ENCODE measurements at regions not wholly inside any gene's neighbourhood (a gene's known extent, or its start where the extent isn't known, plus 50 kb on each side); places are given as distances from the start of the nearest gene placed in this dataset.

GRCh38 chr12:27879708-27880107 is 92.8 kb downstream of the PTHLH start:
- Histone ChIP-seq H3K9ac (no peak overlapping the region), H3K27ac (ENCODE audit: low read depth in 2 of 2, low read length in 1 of 2) (no peak overlapping the region), H3K36me3 (replicated peaks in 1 of 2; ENCODE audit: control insufficient read depth in 1 of 2, insufficient read depth in 2 of 2, low read length in 1 of 2) (no peaks in the 10 kb centered on the region), H3F3A (replicated peaks; ENCODE audit: insufficient read depth) (peaks cover 3% of the 10 kb centered on the region), H3K9me2 (no peaks in the 10 kb centered on the region), H3K9me3 (no peaks in the 10 kb centered on the region; the same call in 1 of the 2 replicates), H4K20me1 (ENCODE audit: insufficient read depth) (no peaks in the 10 kb centered on the region), H3K27me3 (ENCODE audit: insufficient read depth) (no peaks in the 10 kb centered on the region), H3K4me1 (ENCODE audit: control insufficient read depth in 1 of 2, insufficient read depth in 2 of 2, low read depth in 1 of 2, low read length in 1 of 2) (no peaks in the 10 kb centered on the region), H3K4me2 (no peak overlapping the region), H2AFZ (ENCODE audit: low read depth) (no peak overlapping the region), H3K79me2 (ENCODE audit: insufficient read depth) (no peaks in the 10 kb centered on the region), H3K4me3 (ENCODE audit: low read depth in 2 of 2, low read length in 1 of 2) (no peak overlapping the region)
- ChIA-PET CTCF (no interaction called here), POLR2A (no interaction called here)
- DNase-seq = no peak
- TF ChIP-seq MAX (IDR thresholded peaks at IDR 0.05; ENCODE audit: low read depth) (no peak), YY1 (IDR thresholded peaks at IDR 0.05; ENCODE audit: low read depth) (no peak), RCOR1 (IDR thresholded peaks at IDR 0.05; ENCODE audit: low read length) (no peak), FOXM1 (IDR thresholded peaks at IDR 0.05; ENCODE audit: low read depth) (no peak), TEAD4 (IDR thresholded peaks at IDR 0.05; ENCODE audit: borderline replicate concordance, insufficient read depth) (no peak), TCF12 (IDR thresholded peaks at IDR 0.05) (no peak), FOXJ3 (CRISPR knock-in tag; IDR thresholded peaks at IDR 0.05) (no peak), NFIC (IDR thresholded peaks at IDR 0.05; ENCODE audit: borderline replicate concordance) (no peak), MXI1 (IDR thresholded peaks at IDR 0.05; ENCODE audit: low read depth, low read length) (no peak), ZBTB33 (IDR thresholded peaks at IDR 0.05; ENCODE audit: borderline replicate concordance, low read depth) (no peak), SIN3A (IDR thresholded peaks at IDR 0.05; ENCODE audit: borderline replicate concordance, low read depth, low read length) (no peak), CHD2 (IDR thresholded peaks at IDR 0.05; ENCODE audit: low read length, partially characterized antibody) (no peak), POLR2AphosphoS5 (IDR thresholded peaks at IDR 0.05; ENCODE audit: low read depth, low read length) (no peak), TAF1 (IDR thresholded peaks at IDR 0.05; ENCODE audit: borderline replicate concordance, low read depth, low read length) (no peak), EP300 (IDR thresholded peaks at IDR 0.05; ENCODE audit: borderline replicate concordance in 1 of 2, low read depth in 1 of 2, low read length in 1 of 2) (no peak)
- TF ChIP-seq, protein P1, sequence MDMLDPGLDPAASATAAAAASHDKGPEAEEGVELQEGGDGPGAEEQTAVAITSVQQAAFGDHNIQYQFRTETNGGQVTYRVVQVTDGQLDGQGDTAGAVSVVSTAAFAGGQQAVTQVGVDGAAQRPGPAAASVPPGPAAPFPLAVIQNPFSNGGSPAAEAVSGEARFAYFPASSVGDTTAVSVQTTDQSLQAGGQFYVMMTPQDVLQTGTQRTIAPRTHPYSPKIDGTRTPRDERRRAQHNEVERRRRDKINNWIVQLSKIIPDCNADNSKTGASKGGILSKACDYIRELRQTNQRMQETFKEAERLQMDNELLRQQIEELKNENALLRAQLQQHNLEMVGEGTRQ (IDR thresholded peaks at IDR 0.05; ENCODE audit: borderline replicate concordance, low read depth, low read length) = no peak
- TF ChIP-seq, protein P2, sequence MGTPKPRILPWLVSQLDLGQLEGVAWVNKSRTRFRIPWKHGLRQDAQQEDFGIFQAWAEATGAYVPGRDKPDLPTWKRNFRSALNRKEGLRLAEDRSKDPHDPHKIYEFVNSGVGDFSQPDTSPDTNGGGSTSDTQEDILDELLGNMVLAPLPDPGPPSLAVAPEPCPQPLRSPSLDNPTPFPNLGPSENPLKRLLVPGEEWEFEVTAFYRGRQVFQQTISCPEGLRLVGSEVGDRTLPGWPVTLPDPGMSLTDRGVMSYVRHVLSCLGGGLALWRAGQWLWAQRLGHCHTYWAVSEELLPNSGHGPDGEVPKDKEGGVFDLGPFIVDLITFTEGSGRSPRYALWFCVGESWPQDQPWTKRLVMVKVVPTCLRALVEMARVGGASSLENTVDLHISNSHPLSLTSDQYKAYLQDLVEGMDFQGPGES (IDR thresholded peaks at IDR 0.05; ENCODE audit: low read depth, low read length) = no peak

Measured in SK-N-SH (cell line).